ENCODE measurements at regions not wholly inside any gene's neighbourhood (a gene's known extent, or its start where the extent isn't known, plus 50 kb on each side); places are given as distances from the start of the nearest gene placed in this dataset.

DNA sequence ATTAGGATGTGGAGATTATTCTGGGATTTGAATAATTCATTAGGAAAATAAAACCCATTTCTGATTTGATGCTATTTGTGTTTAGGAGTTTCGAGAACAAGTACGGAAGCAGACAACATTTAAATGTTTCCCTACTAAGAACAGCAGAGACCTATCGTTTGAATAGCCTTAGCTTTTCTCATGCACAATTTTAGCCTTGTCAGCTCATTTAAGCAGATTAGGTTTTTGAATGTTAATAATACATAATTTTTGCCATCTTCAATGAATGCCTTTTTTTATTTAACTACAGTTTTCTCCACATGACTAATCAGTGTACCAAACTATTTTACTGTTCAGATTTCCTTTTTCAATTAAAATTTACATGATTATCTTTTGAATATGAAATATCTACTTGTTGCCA, 592.0 kb downstream of the BCKDHB start:
- TF ChIP-seq, protein P1, sequence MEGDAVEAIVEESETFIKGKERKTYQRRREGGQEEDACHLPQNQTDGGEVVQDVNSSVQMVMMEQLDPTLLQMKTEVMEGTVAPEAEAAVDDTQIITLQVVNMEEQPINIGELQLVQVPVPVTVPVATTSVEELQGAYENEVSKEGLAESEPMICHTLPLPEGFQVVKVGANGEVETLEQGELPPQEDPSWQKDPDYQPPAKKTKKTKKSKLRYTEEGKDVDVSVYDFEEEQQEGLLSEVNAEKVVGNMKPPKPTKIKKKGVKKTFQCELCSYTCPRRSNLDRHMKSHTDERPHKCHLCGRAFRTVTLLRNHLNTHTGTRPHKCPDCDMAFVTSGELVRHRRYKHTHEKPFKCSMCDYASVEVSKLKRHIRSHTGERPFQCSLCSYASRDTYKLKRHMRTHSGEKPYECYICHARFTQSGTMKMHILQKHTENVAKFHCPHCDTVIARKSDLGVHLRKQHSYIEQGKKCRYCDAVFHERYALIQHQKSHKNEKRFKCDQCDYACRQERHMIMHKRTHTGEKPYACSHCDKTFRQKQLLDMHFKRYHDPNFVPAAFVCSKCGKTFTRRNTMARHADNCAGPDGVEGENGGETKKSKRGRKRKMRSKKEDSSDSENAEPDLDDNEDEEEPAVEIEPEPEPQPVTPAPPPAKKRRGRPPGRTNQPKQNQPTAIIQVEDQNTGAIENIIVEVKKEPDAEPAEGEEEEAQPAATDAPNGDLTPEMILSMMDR (IDR thresholded peaks at IDR 0.05), result no peak
- DNase-seq (ENCODE audit: low spot score), result no peak
- Histone ChIP-seq H3K27ac (no peak overlapping the region), H3K4me3 (no peak overlapping the region)

DNA sequence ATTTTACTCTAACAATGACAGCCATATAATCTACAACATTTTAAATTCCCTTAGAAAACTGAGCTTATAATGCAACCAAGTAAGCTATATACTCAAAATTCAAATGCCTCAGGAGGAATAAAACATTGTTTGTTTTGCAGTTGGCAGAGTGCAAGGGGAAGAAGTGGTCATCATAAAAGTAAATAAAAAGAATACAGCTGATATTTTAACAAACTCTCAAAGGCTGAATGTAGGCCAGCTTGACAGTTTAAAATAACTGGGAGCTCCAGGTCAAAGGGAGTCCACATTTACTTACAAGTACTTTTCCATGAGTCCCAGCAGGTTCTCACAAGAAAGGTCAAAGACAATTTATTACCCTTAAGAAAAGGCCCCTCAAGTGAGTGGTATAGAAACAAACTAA, 589.8 kb downstream of the BCKDHB start:
- Histone ChIP-seq H3K27ac (no peak overlapping the region), H3K4me3 (no peak overlapping the region)
- DNase-seq (ENCODE audit: low spot score), result no peak
- TF ChIP-seq, protein P1 (IDR thresholded peaks at IDR 0.05), result no peak

DNA sequence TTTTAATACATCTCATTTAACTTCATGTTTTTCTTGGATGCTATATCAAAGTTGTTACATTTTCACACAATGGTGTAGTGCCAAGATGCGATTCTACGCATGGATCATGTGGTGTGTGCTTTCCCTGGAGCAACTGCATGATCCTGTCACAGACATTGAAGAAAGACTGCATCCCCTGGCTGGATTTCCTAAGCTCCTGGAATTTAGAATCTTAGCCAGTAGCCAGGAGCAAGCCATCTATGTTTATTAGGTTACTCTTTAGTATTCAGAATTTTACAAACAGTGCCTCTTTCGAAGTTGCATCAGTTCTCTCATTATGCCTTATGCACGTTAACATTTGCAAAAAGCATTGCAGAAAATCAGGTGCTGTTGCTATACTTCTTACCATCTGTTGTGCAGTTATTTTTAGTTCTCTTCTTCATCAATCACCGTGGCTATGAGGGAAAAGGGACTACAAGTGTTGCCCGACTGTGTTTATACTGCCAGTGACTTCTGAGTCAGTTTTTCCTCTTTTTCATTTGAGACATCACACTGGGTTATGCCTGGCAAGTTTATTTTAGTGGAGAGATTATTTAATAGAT, 584.2 kb downstream of the BCKDHB start:
- H3K4me3 ChIP-seq, result no peak overlapping the region
- H3K27ac ChIP-seq, result no peak overlapping the region
- TF ChIP-seq, protein P1 (IDR thresholded peaks at IDR 0.05), result no peak
- DNase-seq (ENCODE audit: low spot score), result no peak

DNA sequence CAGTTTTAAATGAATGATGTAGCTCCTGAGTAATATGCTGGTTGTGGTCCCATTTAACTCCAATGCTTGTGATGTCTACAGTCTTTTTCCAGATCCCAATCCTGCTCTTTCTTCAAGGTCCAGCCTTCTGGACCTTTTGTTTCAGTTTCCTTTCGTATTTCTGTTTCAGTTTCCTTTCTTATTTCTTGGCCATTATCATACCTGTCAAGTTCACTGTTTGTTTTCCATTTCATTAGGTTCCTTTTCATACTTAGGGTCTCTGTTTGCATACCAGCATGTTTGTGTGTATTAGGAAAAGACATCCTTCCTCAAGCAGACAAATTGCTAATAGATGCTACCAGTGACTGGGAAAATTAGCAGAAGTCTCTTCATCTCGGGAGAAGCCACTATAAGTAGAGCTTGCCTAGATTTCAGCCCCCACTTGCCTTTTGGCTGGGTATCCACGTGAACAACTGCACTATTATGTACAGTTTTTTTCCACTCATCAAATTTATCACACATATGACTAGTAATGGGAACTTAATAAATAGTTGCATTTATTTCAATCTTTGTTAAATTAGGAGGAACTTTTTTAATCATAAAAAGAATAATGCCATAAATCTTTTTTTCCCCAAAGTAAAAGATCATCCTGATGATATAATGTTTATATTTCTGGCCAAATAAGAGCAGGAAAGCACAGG, 583.4 kb downstream of the BCKDHB start:
- TF ChIP-seq, protein P1 (IDR thresholded peaks at IDR 0.05), result no peak
- no peak for DNase-seq (ENCODE audit: low spot score)
- H3K27ac ChIP-seq, result no peak overlapping the region
- H3K4me3 ChIP-seq, result no peak overlapping the region

DNA sequence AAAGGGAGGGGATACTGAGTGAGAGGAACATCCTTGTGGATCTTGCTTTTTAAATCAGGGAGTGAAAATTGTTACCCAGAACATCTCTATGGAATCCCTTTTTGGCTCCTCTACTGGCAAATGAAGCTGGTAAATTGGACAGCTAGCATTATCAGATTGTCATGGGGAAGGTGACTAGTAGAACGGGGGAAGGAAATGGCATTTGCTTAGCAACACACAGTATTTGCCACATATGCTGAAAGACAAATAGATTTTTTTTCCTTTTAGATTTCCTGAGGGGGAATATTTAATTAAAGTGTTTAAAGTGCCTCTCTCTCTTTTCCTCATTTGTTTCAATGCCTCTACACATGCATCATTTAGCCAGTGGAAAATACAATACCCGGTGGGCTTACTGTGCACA, 573.5 kb downstream of the BCKDHB start:
- TF ChIP-seq, protein P1 (IDR thresholded peaks at IDR 0.05), result no peak
- no peak for DNase-seq (ENCODE audit: low spot score)
- no peak overlapping the region for H3K27ac ChIP-seq

DNA sequence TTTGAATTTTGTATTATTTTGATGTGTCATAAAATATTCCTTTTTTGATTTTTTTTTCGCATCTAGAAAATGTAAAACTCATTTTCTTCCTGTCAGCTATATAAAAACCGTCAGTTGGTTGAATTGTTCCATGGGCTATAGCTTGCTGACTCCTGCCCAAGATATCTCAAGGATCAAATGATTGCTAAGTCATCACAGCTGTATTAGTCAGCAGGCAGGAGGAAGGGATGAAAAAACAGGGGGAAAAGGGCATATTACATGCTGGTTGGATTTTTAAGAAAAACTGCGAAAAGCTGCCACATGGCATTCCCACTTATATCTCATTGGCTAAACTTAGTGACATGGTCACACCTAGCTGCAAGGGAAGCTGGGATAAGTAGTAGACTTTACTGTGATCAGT, 569.9 kb downstream of the BCKDHB start:
- Histone ChIP-seq H3K4me3 (no peak overlapping the region), H3K27ac (no peak overlapping the region)
- no peak for DNase-seq (ENCODE audit: low spot score)
- TF ChIP-seq, protein P1 (IDR thresholded peaks at IDR 0.05), result no peak

More for the DNA sequence above, 573.5 kb downstream of the BCKDHB start:
- H3K4me3 ChIP-seq, result no peak overlapping the region

DNA sequence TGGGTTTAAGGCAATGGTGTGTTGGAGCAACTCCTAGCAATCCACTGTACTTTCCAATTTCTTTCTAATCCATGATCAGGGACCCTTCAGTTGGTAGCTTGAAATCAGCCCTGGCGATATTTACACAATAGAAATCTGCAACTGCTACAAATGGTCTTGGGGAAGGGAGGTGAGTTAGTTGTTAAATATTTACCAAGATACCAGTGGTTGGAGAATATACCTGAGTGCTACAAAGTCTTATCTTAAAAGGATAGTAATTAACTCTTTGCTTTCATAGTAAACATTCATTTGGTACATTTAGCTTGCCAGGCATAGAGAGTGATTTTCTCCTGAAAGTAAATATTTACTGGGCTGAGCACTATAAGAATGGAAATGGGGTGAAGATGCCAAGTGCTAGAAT, 568.2 kb downstream of the BCKDHB start:
- TF ChIP-seq, protein P1 (IDR thresholded peaks at IDR 0.05), result no peak

More for the DNA sequence above, 568.2 kb downstream of the BCKDHB start:
- Histone ChIP-seq H3K4me3 (no peak overlapping the region), H3K27ac (no peak overlapping the region)
- no peak for DNase-seq (ENCODE audit: low spot score)
